HCT116 (cell line): ENCODE measurements at regions not wholly inside any gene's neighbourhood (a gene's known extent, or its start where the extent isn't known, plus 50 kb on each side); places are given as distances from the start of the nearest gene placed in this dataset.
"Not testable (repeated sequence)": the region's sequence is repeated elsewhere in the genome, so short reads cannot be mapped to it uniquely, and the experiment has no call there.

ENCODE experiments used
- ATAC-seq: fragments of 200-7000 bp; cut with Tn5 transposase; 2 replicates; pipeline ENCODE4 v1.9.1; 2020; ENCODE audit warnings: mild to moderate bottlenecking, moderate library complexity
- BruUV-seq: library from RNA; stranded (reverse); fragments of 400-500 nt; replicated peaks from 2 replicates; lab custom pipeline; 2021; lab: Mats Ljungman, UMichigan
- CTCF ChIA-PET: fragments of 300-600 bp; sonication (Branson Sonifier 250); formaldehyde crosslinking; loops from one replicate; lab custom pipeline; 2021; ENCODE audit warnings: antibody characterized with exemption; lab: Charles Lee
- POLR2A ChIA-PET: fragments of 300-600, 350-600 bp; sonication (Branson Sonifier 250); formaldehyde crosslinking; loops from one replicate; lab custom pipeline; 2021; ENCODE audit warnings: antibody characterized with exemption; lab: Charles Lee
- RAD21 ChIA-PET, 2 experiments: fragments of 300-600 bp; sonication (Branson Sonifier 250); formaldehyde crosslinking; loops; one replicate each; lab custom pipeline; 2023; ENCODE audit warnings: low total read pairs in 2 of 2; ENCODE audit not compliant: uncharacterized antibody in 2 of 2, unreplicated experiment in 2 of 2, low non-redundant PET in 1 of 2; lab: Charles Lee
- DNase-seq: peaks from one replicate; pipeline ENCODE4 v3.0.0-alpha.2; 2010; ENCODE audit warnings: low read depth, low spot score
- H2AFZ ChIP-seq: fragments of 200-600 bp; shearing (Covaris generic), sonication (generic); 2 replicates; pipeline ENCODE4 v1.6.1; 2017; ENCODE audit warnings: low read depth, mixed run types, mixed read lengths, antibody characterized with exemption, low read length; ENCODE audit not compliant: poor library complexity, severe bottlenecking
- H3K27ac ChIP-seq: 2 replicates; pipeline ENCODE4 v1.5.1; 2012; ENCODE audit warnings: low read depth, low read length
- H3K27me3 ChIP-seq: fragments of 200-600 bp; sonication (generic); 2 replicates; pipeline ENCODE4 v1.6.1; 2016; ENCODE audit warnings: mixed run types, low read length, mixed read lengths; ENCODE audit not compliant: insufficient read depth
- H3K36me3 ChIP-seq, 2 experiments: fragments of 200-500 bp in 1 of 2; fragments of 200-600 bp in 1 of 2; sonication (Bioruptor generic) in 1 of 2; sonication (generic) in 1 of 2; 2 replicates each; pipeline versions ENCODE4 v1.5.1 to v1.6.1; 2014 to 2016; ENCODE audit warnings: low read length in 2 of 2, inconsistent platforms in 1 of 2, mixed read lengths in 1 of 2, mixed run types in 1 of 2; ENCODE audit not compliant: insufficient read depth in 2 of 2, control insufficient read depth in 1 of 2
- H3K4me1 ChIP-seq, 2 experiments: fragments of 200-600 bp in 1 of 2; sonication (generic) in 1 of 2; 2 replicates each; pipeline versions ENCODE4 v1.5.1 to v1.6.1; 2012 to 2017; ENCODE audit warnings: low read length in 2 of 2, inconsistent platforms in 1 of 2, mild to moderate bottlenecking in 1 of 2, mixed read lengths in 1 of 2, mixed run types in 1 of 2, moderate library complexity in 1 of 2; ENCODE audit not compliant: insufficient read depth in 2 of 2, control insufficient read depth in 1 of 2
- H3K4me2 ChIP-seq: fragments of 200-600 bp; sonication (generic); 2 replicates; pipeline ENCODE4 v1.6.1; 2017; ENCODE audit warnings: mixed run types, low read length, mixed read lengths
- H3K4me3 ChIP-seq, 2 experiments: fragments of 200-600 bp in 1 of 2; sonication (generic) in 1 of 2; replicated peaks in 1 of 2; 2 replicates each; pipeline ENCODE4 v1.5.1; 2011 to 2016; ENCODE audit warnings: low read length in 2 of 2, control low read depth in 1 of 2, low read depth in 1 of 2, mild to moderate bottlenecking in 1 of 2, mixed read lengths in 1 of 2, mixed run types in 1 of 2
- H3K79me2 ChIP-seq: fragments of 200-600 bp; sonication (generic); 2 replicates; pipeline ENCODE4 v1.6.1; 2017; ENCODE audit warnings: mild to moderate bottlenecking, mixed run types, low read length, moderate library complexity, mixed read lengths; ENCODE audit not compliant: insufficient read depth
- H3K9ac ChIP-seq: fragments of 200-600 bp; sonication (generic); 2 replicates; pipeline ENCODE4 v1.6.1; 2016; ENCODE audit warnings: low read length, mixed read lengths
- H3K9me2 ChIP-seq: fragments of 200-600 bp; sonication (generic), shearing (Covaris generic); 2 replicates; pipeline ENCODE4 v1.6.1; 2017; ENCODE audit warnings: mixed run types, mild to moderate bottlenecking, moderate library complexity; ENCODE audit not compliant: insufficient read depth
- H3K9me3 ChIP-seq, 2 experiments: fragments of 200-500 bp in 1 of 2; fragments of 200-600 bp in 1 of 2; sonication (Bioruptor generic) in 1 of 2; sonication (generic) in 1 of 2; 2 replicates each; pipeline ENCODE4 v1.6.1; 2014 to 2017; ENCODE audit warnings: low read length in 2 of 2, mixed read lengths in 2 of 2, inconsistent platforms in 1 of 2, low read depth in 1 of 2, mild to moderate bottlenecking in 1 of 2, mixed run types in 1 of 2, moderate library complexity in 1 of 2; ENCODE audit not compliant: control insufficient read depth in 1 of 2, insufficient read depth in 1 of 2
- H4K20me1 ChIP-seq: fragments of 200-600 bp; sonication (generic), shearing (Covaris generic); 2 replicates; pipeline ENCODE4 v1.6.1; 2017; ENCODE audit warnings: mixed run types, mild to moderate bottlenecking, moderate library complexity; ENCODE audit not compliant: insufficient read depth
- JUND ChIP-seq: IDR thresholded peaks from 2 replicates; pipeline ENCODE4 v1.6.1; 2012
- SP1 ChIP-seq: IDR thresholded peaks from 2 replicates; pipeline ENCODE4 v1.6.1; 2012; ENCODE audit warnings: low read depth
- SRF ChIP-seq: IDR thresholded peaks from 2 replicates; pipeline ENCODE4 v1.6.1; 2012; ENCODE audit warnings: low read depth
- intact Hi-C: fragments of 100-400 bp; cut with micrococcal nuclease; formaldehyde crosslinking; loops from 2 replicates; pipeline ENCODE4 v1.10.0; 2022

DNA sequence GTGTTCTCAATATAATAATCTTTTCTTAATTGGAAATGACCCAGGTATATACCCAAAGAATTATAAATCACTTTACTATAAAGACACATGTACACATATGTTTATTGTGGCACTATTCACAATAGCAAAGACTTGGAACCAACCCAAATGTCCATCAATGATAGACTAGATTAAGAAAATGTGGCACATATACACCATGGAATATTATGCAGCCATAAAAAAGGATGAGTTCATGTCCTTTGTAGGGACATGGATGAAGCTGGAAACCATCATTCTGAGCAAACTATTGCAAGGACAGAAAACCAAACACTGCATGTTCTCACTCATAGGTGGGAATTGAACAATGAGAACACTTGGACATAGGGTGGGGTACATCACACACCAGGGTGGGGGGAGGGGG lies 56.8 kb downstream of the SCGB2B2 start:
- CTCF ChIA-PET, BruUV-seq: not testable (repeated sequence)

DNA sequence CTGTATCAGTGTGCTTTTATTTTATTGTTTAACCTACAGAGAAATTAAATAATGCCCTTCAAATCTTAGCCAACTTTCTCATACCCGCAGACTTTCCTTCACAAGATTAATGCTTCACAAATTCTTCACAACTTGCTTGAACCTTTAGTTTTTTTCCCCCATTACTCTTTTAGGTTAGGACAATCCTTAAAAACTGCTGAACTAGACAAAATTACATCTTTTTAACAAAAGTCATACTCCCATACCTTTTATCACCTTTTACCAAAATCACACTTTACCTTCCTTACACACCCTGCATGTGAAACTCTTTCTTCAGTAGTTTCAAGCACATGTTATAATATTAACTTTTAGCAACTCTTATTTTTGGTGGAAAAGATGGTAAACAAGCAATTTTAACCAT lies 58.5 kb downstream of the SCGB2B2 start:
- RAD21 ChIA-PET: no interaction called here
- intact Hi-C loops: no loop called here

More for the DNA sequence above, 56.8 kb downstream of the SCGB2B2 start:
- H3K36me3 ChIP-seq, POLR2A ChIA-PET, H3K79me2 ChIP-seq, H3K4me2 ChIP-seq, H3K27me3 ChIP-seq, H3K9ac ChIP-seq, RAD21 ChIA-PET, H2AFZ ChIP-seq, H3K4me3 ChIP-seq, H3K9me3 ChIP-seq, H3K4me1 ChIP-seq, H4K20me1 ChIP-seq, intact Hi-C loops, ATAC-seq, DNase-seq, H3K9me2 ChIP-seq, H3K27ac ChIP-seq: not testable (repeated sequence)

DNA sequence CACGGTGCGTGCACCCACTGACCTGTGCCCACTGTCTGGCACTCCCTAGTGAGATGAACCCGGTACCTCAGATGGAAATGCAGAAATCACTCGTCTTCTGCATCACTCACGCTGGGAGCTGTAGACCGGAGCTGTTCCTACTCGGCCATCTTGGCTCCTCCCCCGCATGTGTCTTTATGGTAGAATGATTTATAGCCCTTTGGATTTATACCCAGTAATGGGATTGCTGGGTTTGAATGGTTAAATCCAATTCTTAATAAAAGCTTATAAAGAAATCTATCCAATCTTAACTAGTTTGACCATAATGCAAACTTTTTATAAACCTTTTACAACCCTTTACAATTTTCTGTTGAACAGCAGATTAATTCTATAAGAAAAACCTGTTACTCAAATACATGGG lies 59.0 kb downstream of the SCGB2B2 start:
- RAD21 ChIA-PET, BruUV-seq, H4K20me1 ChIP-seq, H3K9me3 ChIP-seq, H3K27ac ChIP-seq, CTCF ChIA-PET, H3K79me2 ChIP-seq, H3K4me2 ChIP-seq, H3K4me1 ChIP-seq, H3K4me3 ChIP-seq, DNase-seq, H3K27me3 ChIP-seq, POLR2A ChIA-PET, intact Hi-C loops, H2AFZ ChIP-seq, ATAC-seq, H3K9ac ChIP-seq, H3K36me3 ChIP-seq, H3K9me2 ChIP-seq: not testable (repeated sequence)

More for the DNA sequence above, 58.5 kb downstream of the SCGB2B2 start:
- Histone ChIP-seq H3K4me1 (no peaks in the 10 kb centered on the region), H3K79me2 (no peaks in the 10 kb centered on the region), H3K4me2 (no peak overlapping the region), H4K20me1 (no peaks in the 10 kb centered on the region), H2AFZ (no peak overlapping the region), H3K36me3 (no peaks in the 10 kb centered on the region), H3K27me3 (no peaks in the 10 kb centered on the region; the same call in 1 of the 2 replicates), H3K9me3 (no peaks in the 10 kb centered on the region; a peak in 1 of 4 replicates), H3K4me3 (no peak overlapping the region), H3K9ac (no peak overlapping the region), H3K9me2 (no peaks in the 10 kb centered on the region), H3K27ac (no peak overlapping the region)
- BruUV-seq: no TSS peak
- TF ChIP-seq JUND: no peak
- no peak for TF ChIP-seq SRF
- no peak for TF ChIP-seq SP1
- ChIA-PET POLR2A (no interaction called here), CTCF (no interaction called here)
- ATAC-seq: no peak
- DNase-seq: no peak
